Activated T-cell treated with anti-CD3 and anti-CD28 coated beads, Interleukin-2, amount 50 U/mL, for 72 hours (primary cell): ENCODE measurements at regions not wholly inside any gene's neighbourhood (a gene's known extent, or its start where the extent isn't known, plus 50 kb on each side); places are given as distances from the start of the nearest gene placed in this dataset.

Experiments
- ATAC-seq, 2 donors: fragments of 150-1000 bp; cut with Tn5 transposase; replicated peaks in 1 of 2; 2 replicates each; pipeline ENCODE4 v1.10.0; 2021; ENCODE audit warnings: moderate library complexity in 2 of 2, mild to moderate bottlenecking in 1 of 2
- DNase-seq, 2 donors: peaks; one replicate each; pipeline ENCODE4 v3.0.0; 2021 to 2022; ENCODE audit warnings: mixed read lengths in 1 of 2
- H3K27ac Mint-ChIP-seq: one replicate; pipeline ENCODE4 v1.8.0; 2022; ENCODE audit warnings: mild to moderate bottlenecking, moderate library complexity, mixed read lengths
- H3K27me3 Mint-ChIP-seq: one replicate; pipeline ENCODE4 v1.8.0; 2022; ENCODE audit warnings: low read depth, mixed read lengths
- H3K36me3 Mint-ChIP-seq, 2 donors: one replicate each; pipeline ENCODE4 v1.8.0; 2022; ENCODE audit warnings: mixed read lengths in 2 of 2, mild to moderate bottlenecking in 1 of 2; ENCODE audit not compliant: insufficient read depth in 2 of 2
- H3K4me1 Mint-ChIP-seq: one replicate; pipeline ENCODE4 v1.8.0; 2022; ENCODE audit warnings: low read depth, mixed read lengths
- H3K4me3 Mint-ChIP-seq, 2 donors: one replicate each; pipeline ENCODE4 v1.8.0; 2022; ENCODE audit warnings: mild to moderate bottlenecking in 2 of 2, mixed read lengths in 2 of 2, moderate library complexity in 2 of 2
- H3K9me3 Mint-ChIP-seq, 2 donors: one replicate each; pipeline ENCODE4 v1.8.0; 2022; ENCODE audit warnings: mixed read lengths in 2 of 2

DNA sequence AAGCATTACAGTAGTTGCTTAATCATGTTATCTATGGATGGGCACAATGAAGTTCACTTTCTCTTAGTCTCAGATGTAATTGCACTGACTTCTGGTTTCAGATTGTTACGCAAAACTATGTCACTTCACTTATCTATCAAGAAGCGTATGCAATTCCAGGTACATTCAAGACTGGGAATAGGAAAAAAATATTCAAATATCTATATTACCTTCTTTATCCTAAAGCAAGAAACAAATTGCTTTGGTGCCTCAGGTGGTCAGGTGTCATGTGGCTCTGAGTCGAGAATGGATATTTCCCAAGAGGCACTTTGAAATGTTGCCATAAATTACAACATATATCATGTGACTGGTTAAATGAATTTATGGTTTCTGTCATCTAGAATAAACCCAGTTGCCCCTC lies 318.6 kb downstream of the SS18 start:
- H3K9me3 Mint-ChIP-seq: peaks cover 2% of the 10 kb centered on the region in 2 donors
- no peak for ATAC-seq

GRCh38 chr18:25764777-25765176 lies 325.6 kb downstream of the SS18 start:
- ATAC-seq (no peak), DNase-seq (no peak)
- H3K9me3 Mint-ChIP-seq: no peaks in the 10 kb centered on the region
- H3K36me3 Mint-ChIP-seq: no peaks in the 10 kb centered on the region
- no peaks in the 10 kb centered on the region for H3K4me1 Mint-ChIP-seq
- H3K27ac Mint-ChIP-seq: no peak overlapping the region
- H3K27me3 Mint-ChIP-seq: no peaks in the 10 kb centered on the region
- H3K4me3 Mint-ChIP-seq: no peak overlapping the region

More for the DNA sequence above, 318.6 kb downstream of the SS18 start:
- peaks cover 5% of the 10 kb centered on the region for H3K27me3 Mint-ChIP-seq
- no peak for DNase-seq
- no peak overlapping the region for H3K27ac Mint-ChIP-seq
- no peaks in the 10 kb centered on the region for H3K4me1 Mint-ChIP-seq
- no peaks in the 10 kb centered on the region for H3K36me3 Mint-ChIP-seq
- H3K4me3 Mint-ChIP-seq: no peak overlapping the region

GRCh38 chr18:25759111-25759510 lies 331.3 kb downstream of the SS18 start:
- no peak for ATAC-seq
- no peaks in the 10 kb centered on the region for H3K36me3 Mint-ChIP-seq
- H3K9me3 Mint-ChIP-seq: no peaks in the 10 kb centered on the region
- no peaks in the 10 kb centered on the region for H3K27me3 Mint-ChIP-seq
- no peaks in the 10 kb centered on the region for H3K4me1 Mint-ChIP-seq
- DNase-seq: no peak
- H3K4me3 Mint-ChIP-seq: no peak overlapping the region
- no peak overlapping the region for H3K27ac Mint-ChIP-seq

- Mint-ChIP-seq H3K36me3 (peaks cover 0 to 2% of the 10 kb centered on the region in 2 donors), H3K27ac (no peak overlapping the region), H3K4me3 (no peak overlapping the region), H3K4me1 (no peaks in the 10 kb centered on the region), H3K9me3 (peaks cover 3 to 9% of the 10 kb centered on the region in 2 donors), H3K27me3 (no peaks in the 10 kb centered on the region)
- ATAC-seq (no peak), DNase-seq (no peak)
Measured at GRCh38 chr18:25743646-25744151, 346.7 kb downstream of the SS18 start.

- H3K36me3 Mint-ChIP-seq: no peaks in the 10 kb centered on the region
- no peak overlapping the region for H3K27ac Mint-ChIP-seq
- no peaks in the 10 kb centered on the region for H3K27me3 Mint-ChIP-seq
- H3K4me3 Mint-ChIP-seq: no peak overlapping the region
- H3K9me3 Mint-ChIP-seq: peaks cover 1 to 3% of the 10 kb centered on the region in 2 donors
- DNase-seq: no peak
- H3K4me1 Mint-ChIP-seq: no peaks in the 10 kb centered on the region
- no peak for ATAC-seq
Measured at GRCh38 chr18:25739376-25739775, 351.0 kb downstream of the SS18 start.

DNA sequence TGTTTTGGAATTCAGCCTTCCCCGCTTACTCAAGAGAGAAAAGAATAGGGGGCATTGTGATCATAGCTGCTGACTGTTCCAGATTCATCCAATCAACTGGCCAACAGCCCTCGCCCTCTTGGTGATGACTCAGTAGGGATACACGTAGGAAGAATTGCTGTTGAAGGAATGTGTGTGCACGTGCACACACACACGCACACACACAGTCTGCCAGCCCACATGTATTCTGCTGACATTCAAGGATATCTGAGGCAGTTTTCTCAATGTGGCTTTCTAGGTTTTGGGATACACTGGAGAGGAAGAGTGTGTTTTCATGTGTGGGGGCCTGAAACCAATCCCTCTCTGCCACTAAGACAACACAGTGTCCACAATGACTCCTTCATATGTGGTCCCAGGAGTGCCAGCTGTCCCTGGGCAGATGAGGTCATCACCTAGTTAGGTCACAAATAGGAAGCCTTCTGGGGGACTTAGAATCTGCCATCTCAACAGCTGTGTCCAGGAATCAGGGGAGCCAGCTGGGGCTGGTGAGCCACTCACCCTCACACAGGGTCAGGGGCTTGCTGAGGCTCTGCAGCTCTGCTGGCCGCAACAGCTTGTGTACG lies 352.6 kb downstream of the SS18 start:
- Mint-ChIP-seq H3K27me3 (no peaks in the 10 kb centered on the region), H3K4me3 (no peak overlapping the region), H3K9me3 (peaks cover 1 to 3% of the 10 kb centered on the region in 2 donors), H3K4me1 (no peaks in the 10 kb centered on the region), H3K27ac (no peak overlapping the region), H3K36me3 (no peaks in the 10 kb centered on the region)
- no peak for DNase-seq
- no peak for ATAC-seq

DNA sequence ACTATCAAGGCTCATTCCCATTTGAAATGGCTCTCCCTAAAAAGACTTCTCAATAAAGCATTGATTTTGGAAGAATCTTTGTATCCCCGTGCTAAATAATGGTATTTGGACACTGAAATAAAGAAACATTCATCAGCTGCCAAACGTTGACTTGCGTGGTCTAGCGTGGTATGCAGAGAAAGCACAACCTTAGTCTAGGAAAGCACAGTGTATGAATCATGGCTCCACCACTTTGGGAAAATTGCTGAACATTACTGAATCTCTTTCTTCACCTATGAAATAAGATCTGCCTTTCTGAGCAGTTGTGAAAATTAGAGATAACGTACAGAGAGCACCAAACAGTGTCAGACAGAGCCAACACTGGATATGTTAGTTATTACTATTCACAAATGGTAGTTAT lies 353.9 kb downstream of the SS18 start:
- no peak overlapping the region for H3K27ac Mint-ChIP-seq
- no peaks in the 10 kb centered on the region for H3K27me3 Mint-ChIP-seq
- H3K4me1 Mint-ChIP-seq: no peaks in the 10 kb centered on the region
- H3K4me3 Mint-ChIP-seq: no peak overlapping the region
- H3K36me3 Mint-ChIP-seq: no peaks in the 10 kb centered on the region
- peaks cover under 1 to 1% of the 10 kb centered on the region in 2 donors for H3K9me3 Mint-ChIP-seq
- DNase-seq (no peak), ATAC-seq (no peak)

DNA sequence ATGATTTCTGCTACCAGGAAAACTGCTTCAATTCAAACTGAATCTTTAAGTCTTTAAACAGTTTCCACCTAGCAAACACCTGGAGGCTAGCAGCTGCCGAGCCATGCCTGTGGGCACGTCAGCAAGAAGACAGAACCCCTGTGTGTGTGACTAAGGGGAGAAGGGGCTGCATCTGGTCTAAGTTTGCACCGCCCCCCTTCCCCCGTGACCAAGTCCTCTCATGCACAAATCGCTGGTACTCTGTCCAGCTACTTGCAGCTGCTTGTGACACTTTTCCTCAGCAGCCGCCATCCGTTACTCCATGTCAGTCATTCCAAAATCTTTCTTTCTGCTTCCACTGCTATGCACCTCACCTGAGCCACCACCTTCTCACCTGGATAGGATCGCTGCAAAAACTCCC lies 355.0 kb downstream of the SS18 start:
- no peak overlapping the region for H3K4me3 Mint-ChIP-seq
- no peak overlapping the region for H3K27ac Mint-ChIP-seq
- H3K27me3 Mint-ChIP-seq: no peaks in the 10 kb centered on the region
- no peaks in the 10 kb centered on the region for H3K4me1 Mint-ChIP-seq
- DNase-seq (no peak), ATAC-seq (no peak)
- peaks cover 2 to 3% of the 10 kb centered on the region in 2 donors for H3K9me3 Mint-ChIP-seq
- no peaks in the 10 kb centered on the region for H3K36me3 Mint-ChIP-seq

- Mint-ChIP-seq H3K9me3 (peaks cover 4% of the 10 kb centered on the region in 2 donors), H3K27ac (no peak overlapping the region), H3K4me1 (no peaks in the 10 kb centered on the region), H3K36me3 (no peaks in the 10 kb centered on the region), H3K4me3 (no peak overlapping the region), H3K27me3 (no peaks in the 10 kb centered on the region)
- no peak for DNase-seq
- ATAC-seq: no peak
Measured at GRCh38 chr18:25734336-25734735, 356.1 kb downstream of the SS18 start.

- Mint-ChIP-seq H3K36me3 (no peaks in the 10 kb centered on the region), H3K27me3 (no peaks in the 10 kb centered on the region), H3K4me3 (no peak overlapping the region), H3K27ac (no peak overlapping the region), H3K9me3 (peaks cover 3 to 5% of the 10 kb centered on the region in 2 donors), H3K4me1 (no peaks in the 10 kb centered on the region)
- DNase-seq (no peak), ATAC-seq (no peak)
Measured at GRCh38 chr18:25732862-25733261, 357.6 kb downstream of the SS18 start.

DNA sequence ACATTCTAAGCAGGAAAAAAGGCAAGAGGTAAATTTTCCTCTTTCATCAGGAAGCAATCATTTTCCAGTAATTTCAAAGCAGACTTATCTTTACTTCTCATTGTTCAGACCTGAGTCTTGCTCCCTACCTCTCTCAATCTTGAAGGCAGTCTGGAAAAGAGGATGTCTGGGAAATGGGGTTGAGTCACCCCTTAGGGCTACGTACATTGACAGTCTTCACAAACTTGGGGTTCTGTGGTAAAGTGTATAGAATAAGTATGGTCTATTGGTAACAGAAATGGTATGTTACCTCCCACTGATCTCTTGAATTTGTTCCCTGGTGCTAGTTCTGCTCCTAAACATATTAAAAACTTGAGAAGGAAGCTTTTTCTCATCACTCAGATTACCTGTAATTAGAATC lies 361.3 kb downstream of the SS18 start:
- Mint-ChIP-seq H3K4me1 (no peaks in the 10 kb centered on the region), H3K27ac (no peak overlapping the region), H3K4me3 (no peak overlapping the region), H3K36me3 (no peaks in the 10 kb centered on the region), H3K27me3 (peaks cover 7% of the 10 kb centered on the region), H3K9me3 (peaks cover 3 to 5% of the 10 kb centered on the region in 2 donors)
- DNase-seq (no peak), ATAC-seq (no peak)

- Mint-ChIP-seq H3K27me3 (peaks cover 7% of the 10 kb centered on the region), H3K4me3 (no peak overlapping the region), H3K9me3 (peaks cover 3 to 11% of the 10 kb centered on the region in 2 donors), H3K36me3 (peaks cover 0 to 2% of the 10 kb centered on the region in 2 donors), H3K4me1 (no peaks in the 10 kb centered on the region), H3K27ac (no peak overlapping the region)
- ATAC-seq: no peak
- DNase-seq: no peak
Measured at GRCh38 chr18:25727281-25727985, 363.0 kb downstream of the SS18 start.

GRCh38 chr18:25726298-25726697 lies 364.1 kb downstream of the SS18 start:
- Mint-ChIP-seq H3K4me1 (no peaks in the 10 kb centered on the region), H3K9me3 (peaks cover 3 to 8% of the 10 kb centered on the region in 2 donors), H3K27me3 (peaks cover 7% of the 10 kb centered on the region), H3K36me3 (peaks cover 0 to 2% of the 10 kb centered on the region in 2 donors), H3K27ac (no peak overlapping the region), H3K4me3 (no peak overlapping the region)
- ATAC-seq (no peak), DNase-seq (no peak)
